GM21529 (cell line): ENCODE measurements at regions not wholly inside any gene's neighbourhood (a gene's known extent, or its start where the extent isn't known, plus 50 kb on each side); places are given as distances from the start of the nearest gene placed in this dataset.

Experiments
- ATAC-seq: cut with Tn5 transposase; IDR thresholded peaks from one replicate; pipeline ENCODE4 v1.9.1; 2021; ENCODE audit not compliant: unreplicated experiment

GRCh38 chr2:219887870-219888269 lies 260.4 kb downstream of the SLC4A3 start:
- no peak for ATAC-seq

- no peak for ATAC-seq
Observed at GRCh38 chr2:219893541-219893940, 266.1 kb downstream of the SLC4A3 start.

GRCh38 chr2:219897456-219897855 lies 270.0 kb downstream of the SLC4A3 start:
- ATAC-seq = no peak

DNA sequence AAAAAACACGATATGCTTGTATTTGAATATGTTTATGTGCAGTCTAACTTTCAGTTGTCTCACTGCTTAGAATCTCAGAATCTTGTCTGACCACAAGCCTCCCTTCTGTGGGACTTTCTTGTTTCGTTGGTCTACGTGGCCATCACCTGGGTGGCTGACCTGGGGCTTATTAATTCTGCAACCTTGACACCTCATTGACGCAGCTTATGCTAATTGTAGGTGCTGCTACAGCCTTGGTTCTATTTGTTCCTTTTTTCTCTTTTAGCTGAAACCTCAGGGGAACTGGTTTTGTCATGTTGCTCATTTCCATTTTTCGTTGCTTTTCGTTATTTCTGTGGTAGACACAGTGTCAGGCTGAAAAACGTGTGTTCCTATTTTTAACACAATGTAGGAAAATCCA lies 273.7 kb downstream of the SLC4A3 start:
- peak; percentile 93 for ATAC-seq

DNA sequence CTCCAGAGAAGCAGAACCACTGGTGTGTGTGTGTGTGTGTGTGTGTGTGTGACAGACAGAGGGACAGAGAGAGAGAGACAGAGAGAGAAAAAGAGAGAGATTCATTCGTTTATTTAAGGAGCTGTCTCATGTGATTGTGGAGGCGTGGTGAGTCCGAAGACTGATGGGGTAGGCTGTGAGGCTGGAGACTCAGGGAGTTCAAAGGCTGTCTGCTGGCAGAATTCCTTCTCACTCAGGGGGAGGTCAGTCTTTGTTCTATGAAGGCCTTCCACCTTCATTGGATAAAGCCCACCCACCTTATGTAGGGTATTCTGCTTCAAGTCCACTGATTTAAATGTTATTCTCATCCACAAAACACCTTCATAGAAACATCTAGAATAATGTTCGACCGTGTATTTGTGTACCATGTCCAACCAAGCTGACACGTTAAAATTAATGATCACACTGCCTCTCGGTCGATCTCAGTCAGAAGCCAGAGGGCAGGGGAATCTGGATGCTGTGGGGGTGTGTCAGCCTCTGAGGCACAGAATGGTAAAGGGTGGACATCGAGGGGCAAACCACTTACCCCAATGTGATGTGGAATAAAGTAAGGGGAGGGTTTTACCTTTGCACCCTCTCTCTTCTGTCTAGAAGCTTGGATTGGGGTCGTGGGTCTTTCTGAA lies 275.6 kb downstream of the SLC4A3 start:
- no peak for ATAC-seq

DNA sequence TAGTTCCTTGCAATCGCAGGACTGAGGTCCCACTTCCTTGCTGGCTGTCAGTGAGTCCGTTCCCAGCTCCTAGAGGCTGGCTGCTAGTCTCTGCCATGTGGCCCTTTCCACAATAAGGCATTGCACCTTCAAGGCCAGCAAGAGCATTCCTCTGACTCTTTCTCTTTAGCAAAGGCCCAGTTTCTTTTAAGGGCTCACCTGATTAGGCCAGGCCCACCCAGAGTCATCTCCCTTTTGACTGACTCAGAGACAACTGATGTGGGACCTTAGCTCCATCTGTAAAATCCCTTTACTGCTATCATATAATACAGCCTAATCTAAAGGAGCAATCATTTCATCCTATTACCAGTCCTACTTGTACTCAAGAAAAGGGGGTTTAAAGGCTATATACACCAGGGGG lies 278.2 kb downstream of the SLC4A3 start:
- no peak for ATAC-seq

DNA sequence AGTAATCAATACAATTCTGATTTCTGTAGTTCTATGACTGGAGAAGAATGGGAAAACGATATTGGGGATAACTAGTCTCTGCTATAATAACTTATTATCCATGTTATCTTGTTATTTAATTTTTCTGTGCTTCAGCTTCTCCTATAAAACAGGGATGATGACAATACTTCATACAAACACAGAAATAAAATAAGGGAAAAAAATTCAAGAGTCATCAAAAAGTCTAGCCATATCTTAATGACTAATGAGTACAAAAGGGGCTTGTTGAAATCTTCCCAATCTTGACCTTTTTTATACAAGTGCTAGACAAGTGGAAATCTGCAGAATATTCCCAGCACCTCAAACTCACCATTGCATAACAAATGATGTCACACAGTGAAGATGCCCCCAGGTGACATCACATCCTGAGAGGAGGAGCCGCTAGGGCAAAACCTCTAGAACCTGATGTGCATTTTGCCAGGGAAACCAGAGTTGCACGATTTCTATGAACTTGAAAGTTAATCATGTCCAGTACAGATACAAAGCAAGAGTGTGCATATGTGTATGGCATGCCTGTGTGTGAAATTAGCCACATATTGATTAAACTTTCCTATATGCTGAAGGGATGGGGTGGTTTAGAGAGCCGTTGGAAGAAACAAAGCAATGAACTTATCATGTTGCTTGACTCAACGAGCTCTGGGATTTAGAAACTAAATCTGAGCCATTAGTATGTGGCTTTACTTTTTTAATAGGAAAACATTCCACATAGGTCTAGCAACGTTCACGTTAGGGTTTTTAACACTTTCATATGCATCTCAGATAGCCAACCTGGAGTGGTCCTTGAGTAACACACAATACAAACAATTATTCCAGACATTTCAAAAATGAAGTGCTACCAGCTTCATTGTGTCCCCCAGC lies 278.9 kb downstream of the SLC4A3 start:
- ATAC-seq = no peak

GRCh38 chr2:219907011-219907365 lies 279.6 kb downstream of the SLC4A3 start:
- ATAC-seq = no peak

GRCh38 chr2:219908538-219908937 lies 281.1 kb downstream of the SLC4A3 start:
- no peak for ATAC-seq

DNA sequence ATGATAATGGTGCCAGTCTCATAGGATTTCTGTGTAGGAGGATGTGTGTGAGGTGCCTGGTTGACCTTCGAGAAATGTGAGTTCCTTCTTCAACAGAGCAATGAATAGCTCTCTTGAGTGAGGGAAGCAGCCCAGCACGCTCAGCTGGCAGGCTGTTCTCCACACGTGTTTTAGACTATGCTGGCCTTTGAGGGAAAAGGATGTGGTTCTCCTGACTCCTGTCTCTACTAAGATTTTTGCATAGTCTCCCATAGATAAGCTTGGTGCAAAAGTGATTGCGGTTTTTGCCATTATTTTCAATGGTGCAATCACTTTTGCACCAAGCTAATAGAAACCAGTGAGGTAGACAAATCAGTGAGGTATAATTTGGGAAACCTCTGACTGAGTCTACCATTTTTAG lies 284.1 kb downstream of the SLC4A3 start:
- ATAC-seq = no peak

- no peak for ATAC-seq
Observed at GRCh38 chr2:219912491-219912921, 285.1 kb downstream of the SLC4A3 start.

- no peak for ATAC-seq
Observed at GRCh38 chr2:219914577-219914976, 287.1 kb downstream of the SLC4A3 start.

- no peak for ATAC-seq
Observed at GRCh38 chr2:219916281-219916680, 288.9 kb downstream of the SLC4A3 start.

DNA sequence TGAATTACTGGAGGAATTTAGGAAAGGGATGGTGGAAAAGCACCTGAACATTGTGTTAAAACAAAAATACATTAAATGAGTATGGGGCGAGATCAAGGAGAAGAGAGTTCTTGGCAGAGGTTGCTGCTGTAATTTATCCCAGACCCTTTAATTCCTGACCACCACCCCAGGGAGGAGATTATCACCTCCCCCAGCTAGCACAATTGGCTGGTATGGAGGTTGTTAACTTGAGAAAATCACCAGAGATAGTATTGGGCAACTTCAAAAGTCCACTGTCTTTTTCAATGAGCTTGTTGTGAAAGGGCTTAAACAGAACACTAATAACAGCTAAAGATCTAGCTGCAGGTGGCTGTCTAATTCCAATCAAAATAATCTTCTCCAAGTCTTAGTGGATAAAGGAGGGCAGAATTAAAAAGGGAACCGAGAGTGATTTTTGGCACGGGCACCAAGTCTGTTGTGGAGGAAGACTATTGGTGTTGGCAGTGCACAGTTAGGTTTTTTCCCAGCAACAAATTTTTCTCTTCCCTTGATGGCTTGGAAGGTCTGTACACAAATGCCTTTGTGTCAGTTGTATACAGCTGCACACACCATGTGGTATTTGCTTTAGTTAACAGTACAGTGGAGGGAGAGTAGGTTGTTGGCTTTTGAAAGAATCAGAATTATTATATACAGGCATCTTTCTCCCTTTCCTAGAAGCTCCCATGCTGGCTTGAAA lies 289.5 kb downstream of the SLC4A3 start:
- no peak for ATAC-seq

DNA sequence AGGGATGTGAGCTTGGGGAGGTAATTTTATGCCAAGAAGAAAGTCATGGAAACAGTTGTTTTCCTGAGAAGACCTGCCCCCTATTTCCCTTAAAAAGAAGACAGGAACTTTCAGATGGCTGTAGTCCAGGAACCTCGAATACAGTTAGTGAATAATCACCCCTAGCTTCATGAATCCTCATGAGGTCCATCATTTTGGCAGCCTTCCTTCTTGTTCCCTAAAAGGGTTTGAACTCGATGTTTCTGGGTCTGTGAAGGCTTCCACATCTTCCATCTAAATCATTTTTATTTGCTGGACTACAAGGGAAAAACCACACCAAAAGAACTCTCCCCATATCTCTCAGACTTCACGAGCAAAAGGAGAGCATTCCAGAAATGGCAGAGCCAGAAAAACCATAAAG lies 290.8 kb downstream of the SLC4A3 start:
- ATAC-seq = no peak

DNA sequence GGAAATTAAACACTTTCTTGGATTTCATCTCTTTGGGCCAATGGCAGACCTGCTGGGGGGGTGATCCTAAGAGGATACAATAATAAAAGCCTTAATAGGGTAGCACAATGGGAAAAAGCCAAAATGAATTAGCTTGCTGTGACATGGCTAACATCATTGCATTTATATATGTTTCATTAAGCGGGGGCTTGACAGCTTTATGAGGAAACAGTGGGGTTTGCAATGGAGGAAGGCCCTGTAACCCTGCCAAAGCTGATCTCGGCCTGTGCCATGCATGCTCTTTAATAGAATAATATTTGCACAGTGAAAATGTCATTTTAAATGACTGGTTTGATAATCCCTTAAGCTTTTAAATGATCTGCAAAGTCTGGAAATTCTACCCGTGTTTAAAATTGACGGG lies 291.5 kb downstream of the SLC4A3 start:
- no peak for ATAC-seq

- no peak for ATAC-seq
Observed at GRCh38 chr2:219919506-219919905, 292.1 kb downstream of the SLC4A3 start.

DNA sequence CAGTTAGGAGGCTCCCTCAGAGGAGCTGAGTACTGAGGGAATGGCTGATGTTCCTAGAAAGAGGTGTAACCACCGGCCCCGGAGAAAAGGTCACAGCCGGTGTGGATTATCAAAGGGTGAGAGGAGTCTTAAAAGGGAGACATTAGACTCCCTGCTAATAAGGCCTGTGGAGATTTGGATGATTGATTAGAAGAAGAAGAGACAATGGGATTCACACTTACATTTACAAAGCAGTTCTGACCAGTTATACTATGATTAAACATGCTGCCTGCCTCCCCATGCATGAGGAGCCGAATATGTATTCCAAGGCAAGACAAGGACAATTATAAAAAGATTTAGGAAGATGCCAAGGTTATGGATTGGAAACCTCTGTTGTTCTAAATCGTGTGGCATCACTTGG lies 302.4 kb downstream of the SLC4A3 start:
- ATAC-seq = no peak

- ATAC-seq = no peak
Observed at GRCh38 chr2:219939647-219940046, 312.2 kb downstream of the SLC4A3 start.

GRCh38 chr2:219944866-219945265 lies 317.4 kb downstream of the SLC4A3 start:
- ATAC-seq = no peak

GRCh38 chr2:219946021-219946420 lies 318.6 kb downstream of the SLC4A3 start:
- ATAC-seq = no peak

DNA sequence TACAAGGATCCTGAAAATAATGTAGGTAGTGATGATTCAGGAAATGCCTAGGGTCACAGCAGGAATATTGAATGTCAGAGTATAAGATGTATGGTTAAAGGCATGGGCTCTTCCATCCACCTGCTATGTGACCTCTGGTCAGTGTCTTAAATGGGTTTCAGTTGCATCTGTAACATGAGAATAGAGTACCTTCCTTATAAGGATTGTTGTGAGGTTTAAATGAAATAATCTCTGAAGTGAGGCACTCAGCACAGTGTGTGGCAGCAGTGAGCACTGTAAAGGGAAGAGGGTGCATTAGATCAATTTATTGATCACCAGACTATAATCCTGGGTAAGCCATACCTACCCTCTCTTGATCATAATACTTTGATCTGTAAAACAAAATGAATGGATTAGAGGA lies 319.1 kb downstream of the SLC4A3 start:
- ATAC-seq = peak; percentile 48
